Cardiac septum (tissue), 1 donor: ENCODE measurements at regions not wholly inside any gene's neighbourhood (a gene's known extent, or its start where the extent isn't known, plus 50 kb on each side); places are given as distances from the start of the nearest gene placed in this dataset. TPM values are rescaled to one million over a fixed set of nuclear protein-coding genes. Genes with fewer than 3 reads are reported as not detected.
"Not testable (repeated sequence)": the region's sequence is repeated elsewhere in the genome, so short reads cannot be mapped to it uniquely, and the experiment has no call there.

Experiments used
- DNase-seq: peaks from one replicate; pipeline ENCODE4 v3.0.0-alpha.2; 2020; ENCODE audit warnings: low spot score
- intact Hi-C: fragments of 100-400 bp; cut with DNase I; formaldehyde crosslinking; loops from one replicate; pipeline ENCODE4 v1.14.0; 2022
- microRNA-seq: library from miRNA; unstranded; fragments of <30 nt; microRNA quantifications from one replicate; pipeline ENCODE4 v1.2.0, GENCODE V29; 2020
- donor health status: DM: no; HTN: no; CAD: no.

DNA sequence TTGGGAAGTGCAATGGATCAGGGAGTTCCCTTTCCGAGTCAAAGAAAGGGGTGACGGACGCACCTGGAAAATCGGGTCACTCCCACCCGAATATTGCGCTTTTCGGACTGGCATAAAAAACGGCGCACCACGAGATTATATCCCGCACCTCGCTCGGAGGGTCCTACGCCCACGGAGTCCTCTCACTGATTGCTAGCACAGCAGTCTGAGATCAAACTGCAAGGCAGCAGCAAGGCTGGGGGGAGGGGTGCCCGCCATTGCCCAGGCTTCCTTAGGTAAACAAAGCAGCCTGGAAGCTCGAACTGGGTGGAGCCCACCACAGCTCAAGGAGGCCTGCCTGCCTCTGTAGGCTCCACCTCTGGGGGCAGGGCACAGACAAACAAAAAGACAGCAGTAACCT, 58.6 kb upstream of the FAM241A start:
- intact Hi-C loops = not testable (repeated sequence)

DNA sequence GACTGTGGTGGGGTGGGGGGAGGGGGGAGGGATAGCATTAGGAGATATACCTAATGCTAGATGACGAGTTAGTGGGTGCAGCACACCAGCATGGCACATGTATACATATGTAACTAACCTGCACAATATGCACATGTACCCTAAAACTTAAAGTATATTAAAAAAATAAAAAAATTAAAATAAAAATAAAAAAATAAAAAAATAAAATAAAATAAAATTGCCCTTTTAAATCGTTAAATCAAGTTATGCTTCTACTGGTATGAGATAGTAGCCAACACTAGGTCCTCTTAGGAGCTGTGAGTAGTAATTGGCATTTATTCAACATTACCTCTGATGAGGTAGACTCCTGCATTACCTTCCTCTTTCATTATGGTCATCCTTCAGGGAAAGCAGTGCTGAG, 52.9 kb upstream of the FAM241A start:
- intact Hi-C loops, DNase-seq: not testable (repeated sequence)

More for the DNA sequence above, 58.6 kb upstream of the FAM241A start:
- not testable (repeated sequence) for DNase-seq

- intact Hi-C loops = no loop called here
- no peak for DNase-seq
Measured at GRCh38 chr4:112093636-112094202, 51.5 kb upstream of the FAM241A start.

- intact Hi-C loops = no loop called here
- no peak for DNase-seq
Measured at GRCh38 chr4:112094330-112094729, 50.9 kb upstream of the FAM241A start.

Small RNA genes lying in the stretch of these regions (microRNA-seq; reads per million reads assigned to microRNA genes)
- gene MIR297 = not detected
